Esophagus (tissue), 2 donors: ENCODE measurements at regions not wholly inside any gene's neighbourhood (a gene's known extent, or its start where the extent isn't known, plus 50 kb on each side); places are given as distances from the start of the nearest gene placed in this dataset.

Experiments used
- H3K27ac ChIP-seq, 2 donors: one replicate each; pipeline ENCODE4 v1.5.1; 2013; ENCODE audit warnings: low read depth in 2 of 2, mild to moderate bottlenecking in 2 of 2, inconsistent platforms in 1 of 2, low read length in 1 of 2, moderate library complexity in 1 of 2
- H3K27me3 ChIP-seq, 2 donors: one replicate each; pipeline ENCODE4 v1.6.1; 2013; ENCODE audit warnings: low read length in 2 of 2, control low read depth in 1 of 2, mild to moderate bottlenecking in 1 of 2; ENCODE audit not compliant: insufficient read depth in 2 of 2, control insufficient read depth in 1 of 2
- H3K36me3 ChIP-seq, 2 donors: one replicate each; pipeline ENCODE4 v1.6.1; 2013; ENCODE audit warnings: low read length in 1 of 2; ENCODE audit not compliant: control insufficient read depth in 2 of 2, insufficient read depth in 2 of 2
- H3K4me1 ChIP-seq, 2 donors: one replicate each; pipeline ENCODE4 v1.6.1; 2013; ENCODE audit warnings: low read length in 1 of 2; ENCODE audit not compliant: control insufficient read depth in 2 of 2, insufficient read depth in 2 of 2
- H3K4me3 ChIP-seq, 2 donors: one replicate each; pipeline ENCODE4 v1.5.1; 2013; ENCODE audit warnings: low read length in 2 of 2, mild to moderate bottlenecking in 2 of 2, low read depth in 1 of 2, moderate library complexity in 1 of 2
- H3K9me3 ChIP-seq, 2 donors: one replicate each; pipeline ENCODE4 v1.6.1; 2013; ENCODE audit warnings: mild to moderate bottlenecking in 2 of 2, low read depth in 1 of 2, low read length in 1 of 2, moderate library complexity in 1 of 2; ENCODE audit not compliant: control insufficient read depth in 2 of 2, insufficient read depth in 1 of 2
- WGBS, 2 donors: extraction: QIAGEN DNeasy Blood & Tissue Kit; methylation state at CpG; one replicate each; pipeline ENCODE4 v1.1.7; 2013; 5-methylcytosine and 5-hydroxymethylcytosine counted together
- donor health status: healthy with polysubstance abuse.
- donor health status: Bipolar disorder and iron deficiency.

DNA sequence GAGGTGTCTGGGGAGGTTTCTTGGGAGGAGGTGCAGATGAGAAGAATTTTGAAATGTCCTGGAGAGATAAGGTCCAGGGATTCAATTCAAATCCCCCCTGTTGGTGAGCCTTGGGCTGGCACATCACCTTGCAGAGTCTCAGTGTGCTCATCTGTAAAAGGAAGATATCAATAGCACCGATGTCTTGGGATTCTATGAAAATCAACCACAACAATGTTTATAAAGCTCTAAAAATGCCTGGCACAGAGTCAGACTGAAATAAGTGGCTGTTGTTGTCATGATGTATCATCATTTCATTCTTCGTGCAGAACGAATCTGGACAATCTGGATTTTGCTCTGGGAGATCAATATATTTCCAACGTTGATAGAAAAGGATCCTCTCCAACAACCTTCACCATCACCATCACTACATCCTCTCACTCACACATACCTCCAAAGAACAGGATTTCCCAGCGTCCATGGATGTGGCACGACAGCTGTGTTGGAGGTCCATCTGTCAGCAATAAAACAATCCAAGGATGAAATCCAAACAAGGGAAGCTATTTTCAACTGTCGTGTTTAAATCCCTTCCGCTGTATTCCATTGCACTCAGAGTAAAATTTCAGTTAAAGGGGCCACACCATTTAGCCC, 393.7 kb upstream of the DYNLRB2 start:
- H3K27ac ChIP-seq, result no peak overlapping the region
- H3K4me3 ChIP-seq, result no peak overlapping the region
- 58 to 60% methylated on average over 8 of the region's 8 CpGs for WGBS, 2 donors
- no peaks in the 10 kb centered on the region for H3K9me3 ChIP-seq
- no peaks in the 10 kb centered on the region for H3K36me3 ChIP-seq
- H3K27me3 ChIP-seq, result no peaks in the 10 kb centered on the region
- no peaks in the 10 kb centered on the region for H3K4me1 ChIP-seq

DNA sequence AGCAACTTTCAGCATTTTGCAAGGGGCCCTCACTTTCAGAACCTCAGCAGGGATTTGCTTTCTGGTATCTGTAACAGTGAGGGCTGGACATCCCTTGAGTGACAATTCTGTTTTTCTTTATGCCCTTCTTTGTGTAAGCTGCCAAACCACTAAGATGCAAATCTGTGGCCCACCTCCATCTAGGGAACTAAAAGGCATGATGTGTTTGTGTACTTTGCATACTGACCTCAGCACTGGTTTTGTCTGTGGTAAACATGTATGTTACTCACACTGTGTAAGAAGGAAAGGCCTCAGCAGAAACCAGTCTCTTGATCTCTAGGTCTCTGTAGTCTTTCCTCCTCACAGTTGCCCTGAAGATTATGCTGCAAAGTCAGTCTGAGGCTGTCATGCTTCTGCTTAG, 396.6 kb upstream of the DYNLRB2 start:
- Histone ChIP-seq H3K27me3 (no peaks in the 10 kb centered on the region), H3K4me1 (no peaks in the 10 kb centered on the region), H3K9me3 (no peaks in the 10 kb centered on the region), H3K36me3 (no peaks in the 10 kb centered on the region), H3K4me3 (no peak overlapping the region), H3K27ac (no peak overlapping the region)

DNA sequence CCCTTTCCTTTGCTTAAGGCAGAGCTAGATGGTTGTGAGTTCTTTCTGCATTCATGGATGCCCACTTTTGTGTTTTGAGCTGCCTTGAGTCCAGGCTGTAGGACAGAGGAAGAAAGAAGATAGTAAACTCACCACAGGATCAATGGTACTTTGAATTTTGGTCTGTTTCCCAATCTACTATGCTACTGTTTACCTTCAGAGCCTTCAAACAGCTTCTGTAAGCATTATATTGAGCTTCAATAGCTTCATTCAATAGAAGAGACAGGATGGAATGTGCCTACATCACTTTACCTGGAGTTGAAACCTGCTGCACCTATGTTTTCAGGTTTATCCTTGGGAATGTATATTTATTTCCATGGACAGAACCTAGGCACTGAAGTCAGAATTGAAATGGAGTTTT, 397.9 kb upstream of the DYNLRB2 start:
- H3K27ac ChIP-seq, result no peak overlapping the region
- H3K9me3 ChIP-seq, result no peaks in the 10 kb centered on the region
- no peaks in the 10 kb centered on the region for H3K36me3 ChIP-seq
- no peak overlapping the region for H3K4me3 ChIP-seq
- H3K27me3 ChIP-seq, result no peaks in the 10 kb centered on the region
- H3K4me1 ChIP-seq, result no peaks in the 10 kb centered on the region

DNA sequence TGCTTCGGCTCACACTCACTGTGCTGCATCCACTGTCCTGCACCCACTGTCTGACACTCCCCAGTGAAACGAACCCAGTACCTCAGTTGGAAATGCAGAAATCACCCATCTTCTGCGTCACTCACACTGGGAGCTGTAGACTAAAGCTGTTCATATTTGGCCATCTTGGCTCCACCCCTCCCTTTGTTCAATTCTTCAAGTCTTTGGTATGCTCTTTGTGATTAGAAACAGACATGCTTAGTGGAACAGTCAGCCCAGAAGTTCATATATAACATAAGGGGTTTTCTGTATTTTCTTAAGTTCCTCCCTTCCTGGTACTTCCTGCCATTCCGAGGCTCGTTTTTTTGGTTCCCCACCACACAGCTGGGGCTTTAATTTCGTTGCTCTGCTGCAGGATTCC, 398.5 kb upstream of the DYNLRB2 start:
- Histone ChIP-seq H3K4me3 (no peak overlapping the region), H3K4me1 (no peaks in the 10 kb centered on the region)
- WGBS, 2 donors, result 67 to 70% methylated on average over 6 of the region's 6 CpGs

DNA sequence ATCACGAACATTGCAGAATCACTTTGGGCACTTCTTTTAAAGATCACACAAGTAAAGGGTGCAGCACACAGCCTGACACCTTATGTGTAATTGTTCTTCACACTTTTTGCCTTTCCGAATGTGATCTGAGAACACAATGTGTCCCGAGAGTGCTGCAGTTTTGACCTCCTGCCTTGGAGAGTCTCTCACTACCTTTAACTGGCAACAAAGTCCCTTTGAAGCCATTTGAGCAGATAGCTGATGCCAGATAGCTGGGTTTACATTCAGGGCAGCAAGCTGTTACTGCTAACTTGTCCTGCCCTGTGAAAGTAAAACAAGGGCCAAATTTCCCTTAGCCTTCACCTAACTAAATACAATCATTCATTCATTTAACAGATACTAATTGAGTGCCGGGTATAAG, 411.0 kb upstream of the DYNLRB2 start:
- Histone ChIP-seq H3K4me1 (no peaks in the 10 kb centered on the region), H3K4me3 (no peak overlapping the region), H3K36me3 (no peaks in the 10 kb centered on the region), H3K9me3 (no peaks in the 10 kb centered on the region), H3K27me3 (no peaks in the 10 kb centered on the region), H3K27ac (no peak overlapping the region)
- 72 to 83% methylated on average over 4 of the region's 4 CpGs for WGBS, 2 donors

More for the DNA sequence above, 398.5 kb upstream of the DYNLRB2 start:
- Histone ChIP-seq H3K9me3 (no peaks in the 10 kb centered on the region), H3K27ac (no peak overlapping the region), H3K36me3 (no peaks in the 10 kb centered on the region), H3K27me3 (no peaks in the 10 kb centered on the region)

DNA sequence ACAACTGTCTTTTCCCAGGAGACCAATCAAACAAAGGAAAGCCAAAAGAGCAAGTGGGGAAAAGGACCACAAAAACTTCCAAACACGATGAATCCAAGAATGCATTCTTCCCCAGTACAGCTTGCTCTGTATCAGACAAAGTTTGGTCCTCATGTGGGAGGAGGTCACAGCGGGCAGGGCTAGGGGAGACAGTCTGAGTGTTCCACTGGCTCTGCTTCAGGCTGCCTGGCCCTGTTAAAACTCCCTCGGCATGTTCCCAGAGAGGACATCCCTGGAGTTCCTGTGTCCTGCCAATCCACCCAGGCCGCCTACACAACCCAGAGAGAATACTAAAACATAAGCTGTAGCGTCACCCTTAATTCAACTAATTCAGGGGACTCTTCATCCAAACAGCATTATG, 415.1 kb upstream of the DYNLRB2 start:
- no peaks in the 10 kb centered on the region for H3K36me3 ChIP-seq
- H3K4me1 ChIP-seq, result peaks cover 0 to 2% of the 10 kb centered on the region in 2 donors
- no peak overlapping the region for H3K27ac ChIP-seq
- no peaks in the 10 kb centered on the region for H3K27me3 ChIP-seq
- no peak overlapping the region for H3K4me3 ChIP-seq
- no peaks in the 10 kb centered on the region for H3K9me3 ChIP-seq
- 73 to 80% methylated on average over 5 of the region's 5 CpGs for WGBS, 2 donors

DNA sequence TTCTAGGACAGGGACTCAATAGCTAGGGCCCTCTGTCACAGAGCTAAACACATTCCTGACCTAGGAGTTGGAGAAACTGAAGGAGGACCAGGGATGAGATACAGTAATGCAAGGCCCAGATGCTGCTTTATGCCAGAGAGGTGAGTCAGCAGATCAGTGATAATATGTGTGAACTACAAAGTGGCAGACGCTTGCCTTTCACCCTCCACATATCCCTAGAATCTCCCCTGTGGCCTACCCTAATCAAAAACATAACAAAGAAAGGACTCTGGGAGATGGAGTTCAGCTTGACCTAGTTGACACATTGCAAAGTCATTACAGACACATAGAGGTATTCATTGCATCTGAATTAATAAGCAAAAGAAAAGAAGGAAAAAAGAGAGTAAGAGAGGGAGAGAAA, 417.6 kb upstream of the DYNLRB2 start:
- H3K4me1 ChIP-seq, result peaks cover 0 to 3% of the 10 kb centered on the region in 2 donors
- H3K4me3 ChIP-seq, result no peak overlapping the region
- no peaks in the 10 kb centered on the region for H3K9me3 ChIP-seq
- H3K27me3 ChIP-seq, result no peaks in the 10 kb centered on the region
- WGBS, 2 donors, result 78 to 84% methylated on average over 1 of the region's 1 CpG
- no peaks in the 10 kb centered on the region for H3K36me3 ChIP-seq
- no peak overlapping the region for H3K27ac ChIP-seq

DNA sequence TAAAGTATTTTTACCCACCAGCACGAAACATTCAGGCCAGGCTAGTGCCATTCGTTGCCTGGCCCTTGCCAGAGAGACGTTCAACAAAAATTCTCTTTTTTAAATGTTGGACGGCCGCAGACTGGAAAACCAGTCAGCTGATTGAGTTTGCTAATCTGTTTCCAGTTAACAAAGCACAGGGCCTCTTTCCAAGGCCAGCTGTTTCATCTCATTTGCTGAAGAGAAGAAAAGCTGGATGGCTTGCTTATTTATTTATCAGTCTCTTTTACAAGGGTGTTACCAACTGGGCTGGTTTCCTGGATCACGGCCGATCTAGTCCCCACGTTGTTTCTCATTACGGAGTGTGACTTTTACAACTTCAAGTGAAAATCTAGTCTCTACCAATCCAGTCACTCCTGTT, 418.7 kb upstream of the DYNLRB2 start:
- peak overlapping the region in 1 of 2 donors; percentile 35 for H3K27ac ChIP-seq
- no peaks in the 10 kb centered on the region for H3K36me3 ChIP-seq
- no peak overlapping the region for H3K4me3 ChIP-seq
- 35 to 37% methylated on average over 9 of the region's 9 CpGs for WGBS, 2 donors
- no peaks in the 10 kb centered on the region for H3K9me3 ChIP-seq
- peaks cover 0 to 3% of the 10 kb centered on the region in 2 donors for H3K4me1 ChIP-seq
- H3K27me3 ChIP-seq, result no peaks in the 10 kb centered on the region

DNA sequence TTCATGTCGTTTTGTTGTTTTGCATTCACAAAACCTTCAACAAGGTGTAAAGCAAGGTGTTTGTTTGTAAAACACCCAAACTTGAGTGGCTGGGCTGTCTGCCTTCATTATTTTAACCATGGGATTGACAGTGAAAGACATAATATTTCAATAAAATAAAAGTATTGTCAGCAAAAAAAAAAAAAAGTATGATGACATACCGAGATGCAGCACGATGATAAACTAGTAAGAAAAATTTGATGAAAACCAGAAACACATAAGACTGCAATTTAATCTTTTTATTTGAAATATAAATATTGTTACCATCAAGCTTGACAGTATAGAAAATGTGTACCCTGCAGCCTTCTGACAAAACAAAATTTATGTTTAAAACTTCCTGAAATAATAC, 419.3 kb upstream of the DYNLRB2 start:
- Histone ChIP-seq H3K27ac (no peak overlapping the region), H3K4me1 (peaks cover 0 to 3% of the 10 kb centered on the region in 2 donors), H3K9me3 (no peaks in the 10 kb centered on the region), H3K36me3 (no peaks in the 10 kb centered on the region), H3K4me3 (no peak overlapping the region), H3K27me3 (no peaks in the 10 kb centered on the region)
- WGBS, 2 donors, result 53 to 59% methylated on average over 3 of the region's 3 CpGs

DNA sequence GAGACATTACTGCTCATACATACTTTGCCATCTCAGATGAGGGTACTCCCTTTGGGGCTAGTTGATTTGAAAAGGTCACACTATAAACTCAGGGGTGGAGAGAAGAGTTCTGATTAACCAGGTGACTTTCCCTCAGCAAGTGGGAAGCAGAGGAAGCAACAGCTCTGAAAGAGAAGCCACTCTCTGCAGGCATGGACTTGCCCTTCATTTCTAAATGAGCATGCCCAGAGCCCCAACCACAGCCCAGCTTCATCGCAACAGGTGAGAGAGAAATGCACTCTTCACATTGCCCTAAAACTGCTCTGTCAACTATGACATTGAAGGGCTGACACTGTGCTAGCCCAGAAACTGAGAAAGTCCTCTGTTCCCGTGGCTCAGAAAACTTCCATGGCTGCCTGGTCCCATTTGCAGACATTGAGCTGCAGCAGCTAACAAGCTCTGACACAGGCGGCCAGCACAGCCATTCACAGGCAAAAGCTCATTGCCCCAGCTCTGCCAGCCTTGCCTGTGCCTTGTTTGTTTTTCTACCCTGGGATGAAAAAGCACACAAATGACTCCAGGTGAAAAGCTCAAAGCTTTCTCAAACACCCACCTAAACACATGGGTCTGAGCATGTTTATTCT, 419.8 kb upstream of the DYNLRB2 start:
- no peak overlapping the region for H3K4me3 ChIP-seq
- H3K4me1 ChIP-seq, result peaks cover 0 to 3% of the 10 kb centered on the region in 2 donors
- H3K27me3 ChIP-seq, result no peaks in the 10 kb centered on the region
- H3K36me3 ChIP-seq, result no peaks in the 10 kb centered on the region
- H3K9me3 ChIP-seq, result no peaks in the 10 kb centered on the region
- H3K27ac ChIP-seq, result peak overlapping the region; percentile 36 to 43
- 43 to 47% methylated on average over 3 of the region's 3 CpGs for WGBS, 2 donors
